ENCODE measurements at regions not wholly inside any gene's neighbourhood (a gene's known extent, or its start where the extent isn't known, plus 50 kb on each side); places are given as distances from the start of the nearest gene placed in this dataset.
"Not testable (repeated sequence)": the region's sequence is repeated elsewhere in the genome, so short reads cannot be mapped to it uniquely, and the experiment has no call there.

DNA sequence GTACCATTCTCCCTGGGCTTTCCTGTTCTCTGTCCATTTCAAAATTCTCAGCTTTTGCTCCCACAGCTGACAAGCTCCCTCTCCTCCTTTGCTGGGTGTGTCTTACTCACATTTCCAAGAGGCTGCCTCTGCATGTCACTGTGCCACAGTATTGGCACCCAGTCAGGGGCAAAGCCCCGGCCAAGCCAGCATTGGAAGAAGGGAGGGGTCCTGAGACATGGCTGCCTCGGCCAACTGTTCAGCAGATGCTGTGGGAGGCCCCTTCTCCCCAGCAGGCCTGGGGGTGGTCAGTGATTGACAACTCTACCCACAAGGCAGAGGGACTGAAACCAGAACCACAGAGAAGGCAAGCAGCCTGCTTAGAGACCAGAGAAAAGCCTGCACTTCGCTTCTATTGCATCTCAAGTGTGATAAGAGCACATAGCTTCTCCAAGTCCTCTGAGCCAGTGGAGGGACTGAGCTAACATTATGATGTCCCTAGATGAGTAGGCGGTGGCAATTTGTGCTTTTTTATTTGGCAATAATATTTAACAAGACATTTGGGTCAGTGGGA is 294.1 kb downstream of the SIPA1L2 start:
- DNase-seq = no peak

DNA sequence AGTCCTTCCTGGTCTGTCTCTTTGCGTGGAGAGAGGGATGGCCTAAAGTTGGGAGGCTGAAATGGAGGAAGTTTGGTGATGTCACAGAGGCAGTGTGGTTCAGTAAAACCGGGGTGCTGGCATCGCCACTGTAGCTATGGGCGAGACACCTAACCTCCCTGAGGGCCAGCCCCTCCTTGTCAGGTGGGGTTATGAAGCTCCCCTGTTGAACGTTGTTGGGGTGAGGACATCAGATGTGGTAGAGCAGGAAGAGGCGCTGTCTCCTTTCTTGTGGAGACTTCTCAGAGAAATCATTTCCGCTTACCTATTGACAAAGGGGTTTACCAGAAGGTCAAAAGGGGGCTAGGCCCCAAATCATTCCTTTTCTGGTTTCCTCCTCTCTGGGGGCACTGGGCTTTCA is 294.7 kb downstream of the SIPA1L2 start:
- DNase-seq = no peak

DNA sequence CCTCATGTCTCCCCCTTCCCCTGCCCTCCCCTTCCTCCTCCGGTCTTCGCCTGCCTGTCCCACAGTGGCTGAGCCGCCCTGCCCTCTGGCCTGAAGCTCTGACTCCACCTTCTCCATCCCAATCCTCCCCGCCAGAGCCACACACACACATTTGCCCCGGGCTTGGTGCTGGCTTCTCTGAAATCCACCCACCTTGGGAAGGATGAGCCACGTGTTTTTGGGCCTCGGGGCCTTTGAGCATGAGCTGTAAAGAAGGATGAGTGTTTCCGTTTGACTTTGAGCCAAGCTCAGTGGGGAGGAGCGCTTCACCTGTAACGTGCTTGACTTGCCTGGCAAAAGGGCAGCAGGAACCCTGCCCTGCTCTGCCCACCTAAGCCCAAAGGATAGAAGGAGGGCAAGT is 295.1 kb downstream of the SIPA1L2 start:
- no peak for DNase-seq

DNA sequence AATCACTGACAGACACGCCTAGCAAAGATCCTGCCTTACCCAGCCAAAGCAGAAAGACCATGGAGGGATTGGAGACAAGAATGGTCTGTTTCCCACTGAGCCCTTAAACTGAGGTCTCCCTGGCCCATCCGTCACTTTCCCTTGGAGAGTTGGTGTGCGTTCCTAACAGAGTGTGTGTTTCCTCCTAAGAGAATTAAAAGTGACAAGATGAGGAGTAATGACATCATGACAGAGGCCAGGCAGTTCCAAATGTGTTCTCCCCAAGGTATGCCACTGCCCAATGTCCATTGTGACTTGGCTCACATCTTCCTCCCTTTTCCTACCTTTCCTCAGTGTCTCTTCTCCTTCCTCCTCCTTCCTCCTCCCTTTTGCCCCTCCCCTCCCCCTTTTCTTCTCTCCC is 295.7 kb downstream of the SIPA1L2 start:
- no peak for DNase-seq

GRCh38 chr1:232333419-232333767 is 296.5 kb downstream of the SIPA1L2 start:
- DNase-seq = no peak

DNA sequence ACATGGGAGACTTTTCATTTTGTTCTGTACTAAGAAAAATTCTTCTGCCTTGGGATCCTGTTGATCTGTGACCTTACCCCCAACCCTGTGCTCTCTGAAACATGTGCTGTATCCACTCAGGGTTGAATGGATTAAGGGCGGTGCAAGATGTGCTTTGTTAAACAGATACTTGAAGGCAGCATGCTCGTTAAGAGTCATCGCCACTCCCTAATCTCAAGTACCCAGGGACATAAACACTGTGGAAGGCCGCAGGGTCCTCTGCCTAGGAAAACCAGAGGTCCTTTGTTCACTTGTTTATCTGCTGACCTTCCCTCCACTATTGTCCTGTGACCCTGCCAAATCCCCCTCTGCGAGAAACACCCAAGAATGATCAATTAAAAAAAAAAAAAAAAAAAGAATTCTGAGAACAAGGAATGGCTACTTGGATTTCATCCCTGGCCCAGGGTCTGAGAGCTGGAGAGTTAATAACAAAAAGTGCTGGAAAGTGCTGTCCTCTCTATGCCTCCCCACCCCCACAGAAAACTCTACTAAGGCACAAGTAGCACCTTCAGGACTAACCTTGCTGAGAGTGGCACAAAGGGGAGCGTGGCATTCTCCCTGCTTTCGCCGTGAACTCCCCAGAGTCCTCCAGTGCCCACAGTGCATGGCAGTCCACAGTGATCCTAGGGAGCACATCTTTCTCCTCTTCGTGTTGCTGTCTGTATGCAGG is 297.1 kb downstream of the SIPA1L2 start:
- DNase-seq = not testable (repeated sequence)

- no peak for DNase-seq
Observed at GRCh38 chr1:232329103-232329813, 300.7 kb downstream of the SIPA1L2 start.

DNA sequence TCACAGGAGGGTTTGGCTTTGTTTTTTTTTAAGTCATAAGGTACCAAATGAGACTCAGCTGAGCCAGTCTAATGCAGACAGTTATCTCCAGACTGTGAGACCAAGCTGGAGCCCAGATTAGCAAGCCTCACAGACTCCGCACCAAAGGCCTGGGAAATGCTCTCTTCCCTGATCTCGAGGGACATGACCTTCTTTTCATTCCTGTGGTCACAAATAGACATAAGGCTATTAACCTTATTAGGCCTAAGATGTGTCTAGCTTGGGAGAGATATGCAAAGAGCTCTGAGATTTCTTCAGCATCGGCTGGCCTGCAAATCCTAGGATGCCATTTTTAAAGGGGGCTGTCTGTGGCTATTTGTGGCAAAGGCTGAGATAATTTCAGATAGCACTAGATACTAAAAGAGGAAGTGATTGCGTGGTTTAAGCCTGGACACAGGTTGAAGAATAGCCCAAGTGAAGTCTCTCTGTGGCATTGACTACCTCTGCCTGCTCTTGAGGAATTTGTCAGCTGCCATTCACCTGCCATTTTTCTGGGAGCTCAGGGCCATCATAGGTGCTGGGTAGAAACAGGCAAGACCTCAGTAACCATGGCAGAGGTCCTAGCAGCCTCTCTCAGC is 301.3 kb downstream of the SIPA1L2 start:
- no peak for DNase-seq

GRCh38 chr1:232327899-232328298 is 302.0 kb downstream of the SIPA1L2 start:
- DNase-seq = no peak

DNA sequence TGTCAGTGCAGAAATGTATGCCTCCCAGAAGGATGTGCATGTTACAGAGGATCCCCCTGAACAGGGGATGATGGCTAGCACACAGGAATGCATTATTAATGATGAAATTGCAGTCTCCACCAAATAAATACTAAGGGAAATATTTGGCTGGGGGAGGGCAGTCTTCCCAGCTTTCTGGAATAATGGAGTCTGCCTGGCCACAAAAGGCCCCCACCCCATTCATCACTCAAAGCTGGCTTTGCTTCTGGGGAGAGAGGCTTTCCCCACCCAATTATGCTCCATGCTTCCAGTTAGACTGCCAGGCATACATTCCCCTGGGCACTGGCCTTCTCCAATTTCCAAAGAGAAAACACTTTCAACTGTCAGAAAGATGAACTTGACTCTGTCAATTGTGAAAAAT is 302.7 kb downstream of the SIPA1L2 start:
- DNase-seq = no peak

DNA sequence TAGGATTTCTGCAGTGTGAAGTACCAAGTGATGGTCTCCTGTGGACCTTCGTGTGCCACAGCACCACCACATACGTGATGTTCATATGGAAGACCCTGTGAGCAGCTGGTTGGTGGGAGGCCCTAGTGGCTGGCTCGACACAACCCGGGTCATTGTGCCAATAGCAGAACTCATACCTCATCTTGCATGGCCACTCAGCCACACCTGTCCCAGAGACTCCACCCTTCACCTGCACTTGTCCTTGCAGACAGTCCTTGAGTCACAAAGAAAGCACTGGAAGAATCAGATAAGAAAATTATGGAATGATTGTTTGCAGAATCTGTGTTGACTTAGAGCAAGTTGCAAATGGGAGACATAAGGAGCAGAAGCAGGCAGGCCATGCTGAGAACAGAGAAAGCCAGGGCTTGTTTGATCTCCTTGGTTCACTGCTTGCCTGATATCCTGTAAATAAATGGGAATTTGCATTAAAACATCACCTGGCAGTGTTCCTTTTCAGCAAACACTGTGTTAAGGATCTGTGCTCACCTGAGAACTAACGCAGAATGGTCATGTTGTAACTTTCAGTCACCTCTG is 307.7 kb downstream of the SIPA1L2 start:
- no peak for DNase-seq

GRCh38 chr1:232319518-232320210 is 310.3 kb downstream of the SIPA1L2 start:
- DNase-seq = no peak

- no peak for DNase-seq
Observed at GRCh38 chr1:232319072-232319471, 310.9 kb downstream of the SIPA1L2 start.

- DNase-seq = no peak
Observed at GRCh38 chr1:232318143-232318542, 311.8 kb downstream of the SIPA1L2 start.

DNA sequence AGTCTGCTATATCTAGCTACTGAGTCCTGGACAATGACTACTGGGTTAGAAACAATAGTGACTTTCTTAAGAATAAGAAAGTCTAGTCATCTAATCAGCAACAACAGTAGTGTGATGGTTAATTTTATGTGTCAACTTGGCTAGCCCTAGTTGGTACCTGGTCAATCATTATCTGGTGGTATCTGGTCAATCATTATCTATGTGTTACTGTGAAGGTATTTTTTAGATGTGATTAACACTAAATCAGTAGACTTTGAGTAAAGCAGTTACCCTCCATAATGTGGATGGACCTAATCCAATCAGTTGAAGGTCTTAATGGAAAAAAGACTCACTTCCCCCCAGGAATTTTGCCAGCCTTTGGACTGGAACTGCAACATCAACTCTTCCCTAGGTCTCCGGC is 312.6 kb downstream of the SIPA1L2 start:
- no peak for DNase-seq

DNA sequence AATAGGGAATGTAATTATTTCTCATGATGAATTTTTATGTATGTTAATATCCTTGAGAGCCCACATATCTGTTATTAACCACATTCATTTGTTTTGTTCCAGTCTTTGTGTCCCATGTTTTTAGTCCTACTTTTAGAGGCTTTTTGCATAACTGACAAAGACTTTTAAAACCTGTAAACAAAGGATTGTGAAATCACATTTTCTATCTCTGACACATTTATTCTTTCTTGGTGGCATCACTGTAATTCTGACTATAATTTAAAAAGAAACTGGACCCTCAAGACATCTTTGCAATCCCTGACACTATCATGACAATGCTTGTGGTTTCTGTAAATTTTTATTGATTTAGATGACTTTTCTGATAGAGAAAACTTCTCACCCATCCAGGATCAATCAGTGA is 313.1 kb downstream of the SIPA1L2 start:
- DNase-seq = no peak

DNA sequence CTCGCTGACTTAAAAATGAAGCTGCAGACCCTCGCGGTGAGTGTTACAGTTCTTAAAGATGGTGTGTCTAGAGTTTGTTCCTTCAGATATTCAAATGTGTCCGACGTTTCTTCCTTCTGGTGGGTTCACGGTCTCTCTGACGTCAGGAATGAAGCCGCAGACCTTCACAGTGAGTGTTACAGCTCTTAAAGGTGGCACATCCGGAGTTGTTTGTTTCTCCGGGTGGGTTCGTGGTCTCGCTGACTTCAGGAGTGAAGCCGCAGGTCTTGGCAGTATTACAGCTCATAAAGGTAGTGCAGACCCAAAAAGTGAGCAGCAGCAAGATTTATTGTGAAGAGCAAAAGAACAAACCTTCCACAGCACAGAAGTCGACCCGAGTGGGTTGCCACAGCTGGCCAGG is 316.1 kb downstream of the SIPA1L2 start:
- DNase-seq = not testable (repeated sequence)

DNA sequence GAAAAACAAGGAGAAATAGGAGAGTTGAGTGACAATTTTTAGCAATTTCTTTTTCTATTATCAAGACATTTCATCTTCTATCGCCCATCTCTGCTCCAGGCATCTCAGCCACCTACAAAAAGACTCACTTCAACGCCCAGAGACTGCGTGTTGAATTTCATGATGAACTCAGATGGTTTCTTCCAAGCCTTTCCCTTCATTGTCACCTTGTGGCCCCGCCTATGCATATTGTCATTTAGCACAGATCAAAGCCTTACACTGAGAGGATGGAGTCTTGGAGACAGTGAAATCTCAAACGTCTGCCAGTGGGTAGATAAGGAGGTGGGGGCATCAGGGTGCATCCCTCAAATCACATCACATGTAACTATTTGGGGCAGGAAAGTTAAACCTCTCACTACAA is 319.4 kb downstream of the SIPA1L2 start:
- DNase-seq = no peak

DNA sequence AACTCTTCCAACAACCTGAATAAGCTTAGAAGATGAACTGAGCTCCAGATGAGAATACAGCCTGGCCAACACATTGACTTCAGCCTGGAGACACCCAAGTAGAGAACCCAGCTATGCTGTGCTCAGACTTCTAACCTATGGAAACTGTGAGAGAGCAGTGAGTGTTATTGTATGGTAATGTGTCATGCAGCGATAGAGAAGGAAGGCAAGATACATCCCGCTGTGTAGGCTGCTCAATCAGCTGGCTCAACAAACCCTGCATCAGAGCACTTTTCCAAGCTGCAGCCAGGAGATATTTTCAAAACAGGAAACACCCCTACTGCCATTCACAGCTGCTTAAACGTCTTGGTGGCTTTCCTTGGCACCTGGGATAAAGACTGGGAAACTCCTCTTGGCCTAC is 321.3 kb downstream of the SIPA1L2 start:
- DNase-seq = no peak

DNA sequence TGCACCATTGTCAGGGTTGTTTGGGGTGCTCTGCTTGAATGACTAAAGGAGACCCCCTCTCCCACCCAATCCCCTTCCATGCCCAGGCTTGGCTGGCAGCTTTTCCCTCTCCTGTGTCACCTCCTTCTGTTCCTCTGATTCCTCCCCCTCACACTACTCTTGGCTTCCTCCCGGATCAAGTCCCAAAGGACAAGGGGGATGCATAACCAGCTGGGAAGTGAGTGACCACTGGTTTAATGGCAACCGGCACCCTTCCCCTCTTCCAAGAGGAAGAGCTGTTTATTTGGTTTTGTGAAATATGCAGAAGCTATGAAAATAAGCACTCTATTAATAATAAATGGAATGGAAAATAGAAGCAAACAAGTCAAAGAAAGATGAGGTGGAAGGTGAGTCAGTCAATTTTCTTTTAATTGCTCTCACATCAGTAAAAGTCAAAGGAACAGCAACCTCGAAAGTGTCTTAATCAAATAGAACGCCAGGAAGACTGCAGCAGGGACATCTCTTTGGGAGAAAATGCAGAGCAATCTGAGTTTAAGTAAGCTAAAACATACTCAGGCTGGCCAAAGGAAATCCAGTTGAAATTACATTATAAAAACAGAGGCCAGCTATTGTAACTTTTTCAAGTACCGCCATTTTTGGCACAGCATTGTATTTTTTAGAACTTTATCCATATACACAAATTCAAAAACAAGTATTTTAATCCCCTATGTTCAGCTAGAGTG is 322.5 kb downstream of the SIPA1L2 start:
- no peak for DNase-seq

DNA sequence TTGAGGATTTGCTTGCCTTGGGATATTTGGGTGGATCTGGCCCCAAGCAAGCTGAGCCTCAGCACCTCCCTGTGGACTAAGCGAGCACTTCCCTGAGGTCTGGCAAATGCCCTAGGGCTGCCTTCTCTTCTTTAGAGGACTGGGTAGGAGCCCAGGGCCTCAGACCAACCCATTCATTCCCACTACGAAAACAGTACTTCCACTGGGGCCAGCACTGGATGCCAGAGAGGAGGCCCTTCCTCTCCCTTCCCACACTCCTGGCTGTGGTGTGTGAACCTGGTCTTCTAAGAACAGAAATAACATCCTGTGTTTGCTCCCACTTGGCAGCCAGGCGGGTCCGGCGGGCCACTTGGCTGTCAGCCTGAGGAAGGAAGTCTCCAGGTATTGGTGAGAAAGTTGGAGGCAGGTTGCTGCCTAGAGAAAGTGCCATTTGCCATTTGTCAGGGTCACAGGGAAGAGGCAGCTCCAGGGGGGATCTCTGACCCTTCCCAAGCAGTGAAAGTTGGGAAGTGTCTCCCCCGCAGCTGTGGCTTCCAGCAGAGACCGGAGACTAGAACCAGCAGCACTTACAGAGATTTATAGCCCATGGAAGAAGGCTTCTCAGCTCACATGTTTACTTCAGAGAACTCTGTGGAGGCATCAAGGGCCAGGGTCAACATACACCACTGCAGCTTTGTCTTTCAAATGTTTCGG is 323.5 kb downstream of the SIPA1L2 start:
- DNase-seq = no peak

DNA sequence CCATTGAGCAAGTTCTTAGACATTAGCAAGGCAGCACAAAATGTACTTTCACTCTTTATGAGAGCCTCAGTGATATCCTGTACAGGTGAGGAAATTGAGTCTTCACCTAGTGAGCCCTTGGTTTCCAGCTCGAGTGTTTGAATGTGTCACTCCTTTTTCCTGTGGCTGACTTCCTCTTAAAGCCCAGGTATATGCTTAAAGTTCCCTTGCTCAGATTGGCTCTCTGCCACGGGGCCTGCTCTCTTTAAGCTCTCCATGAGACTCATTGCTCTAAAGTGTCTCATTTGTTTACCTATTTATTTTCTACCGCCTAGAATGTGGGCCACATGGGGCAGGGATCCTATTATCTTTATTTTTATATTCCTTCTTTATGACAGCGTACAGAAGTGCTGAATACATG is 324.9 kb downstream of the SIPA1L2 start:
- no peak for DNase-seq
